ENCODE measurements at regions not wholly inside any gene's neighbourhood (a gene's known extent, or its start where the extent isn't known, plus 50 kb on each side); places are given as distances from the start of the nearest gene placed in this dataset.

- no peak overlapping the region for H3K4me3 Mint-ChIP-seq (ENCODE audit: unreplicated experiment)
- H3K27ac Mint-ChIP-seq (ENCODE audit: unreplicated experiment): no peak overlapping the region
- H3K36me3 Mint-ChIP-seq (ENCODE audit: low read depth, unreplicated experiment): no peaks in the 10 kb centered on the region
- H3K27me3 Mint-ChIP-seq (ENCODE audit: unreplicated experiment): no peaks in the 10 kb centered on the region
- TF ChIP-seq, protein P1, sequence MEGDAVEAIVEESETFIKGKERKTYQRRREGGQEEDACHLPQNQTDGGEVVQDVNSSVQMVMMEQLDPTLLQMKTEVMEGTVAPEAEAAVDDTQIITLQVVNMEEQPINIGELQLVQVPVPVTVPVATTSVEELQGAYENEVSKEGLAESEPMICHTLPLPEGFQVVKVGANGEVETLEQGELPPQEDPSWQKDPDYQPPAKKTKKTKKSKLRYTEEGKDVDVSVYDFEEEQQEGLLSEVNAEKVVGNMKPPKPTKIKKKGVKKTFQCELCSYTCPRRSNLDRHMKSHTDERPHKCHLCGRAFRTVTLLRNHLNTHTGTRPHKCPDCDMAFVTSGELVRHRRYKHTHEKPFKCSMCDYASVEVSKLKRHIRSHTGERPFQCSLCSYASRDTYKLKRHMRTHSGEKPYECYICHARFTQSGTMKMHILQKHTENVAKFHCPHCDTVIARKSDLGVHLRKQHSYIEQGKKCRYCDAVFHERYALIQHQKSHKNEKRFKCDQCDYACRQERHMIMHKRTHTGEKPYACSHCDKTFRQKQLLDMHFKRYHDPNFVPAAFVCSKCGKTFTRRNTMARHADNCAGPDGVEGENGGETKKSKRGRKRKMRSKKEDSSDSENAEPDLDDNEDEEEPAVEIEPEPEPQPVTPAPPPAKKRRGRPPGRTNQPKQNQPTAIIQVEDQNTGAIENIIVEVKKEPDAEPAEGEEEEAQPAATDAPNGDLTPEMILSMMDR (IDR thresholded peaks at IDR 0.05; ENCODE audit: unreplicated experiment): no peak
- DNase-seq (ENCODE audit: low spot score): no peak
- H3K4me1 Mint-ChIP-seq (ENCODE audit: unreplicated experiment): peaks cover 5% of the 10 kb centered on the region
- no peaks in the 10 kb centered on the region for H3K9me3 Mint-ChIP-seq (ENCODE audit: unreplicated experiment)
Observed at GRCh38 chr4:18366136-18366535, 344.6 kb upstream of the LCORL start.

DNA sequence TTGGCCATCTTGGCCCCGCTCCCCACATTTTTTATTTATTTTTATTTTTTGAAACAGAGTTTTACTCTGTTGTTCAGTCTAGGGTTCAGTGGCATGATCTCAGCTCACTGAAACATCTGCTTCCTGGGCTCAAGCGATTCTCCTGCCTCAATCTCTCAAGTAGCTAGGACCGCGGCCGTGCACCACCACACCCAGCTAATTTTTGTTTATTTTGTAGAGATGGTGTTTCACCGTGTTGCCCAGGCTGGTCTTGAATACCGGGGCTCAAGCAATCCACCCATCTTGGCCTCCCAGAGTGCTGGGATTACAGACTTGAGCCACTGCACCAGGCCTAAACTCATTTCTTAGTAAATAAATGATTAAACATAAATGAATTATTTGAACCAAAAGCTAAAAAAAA is 322.0 kb upstream of the LCORL start:
- TF ChIP-seq, protein P1 (IDR thresholded peaks at IDR 0.05; ENCODE audit: unreplicated experiment): no peak

DNA sequence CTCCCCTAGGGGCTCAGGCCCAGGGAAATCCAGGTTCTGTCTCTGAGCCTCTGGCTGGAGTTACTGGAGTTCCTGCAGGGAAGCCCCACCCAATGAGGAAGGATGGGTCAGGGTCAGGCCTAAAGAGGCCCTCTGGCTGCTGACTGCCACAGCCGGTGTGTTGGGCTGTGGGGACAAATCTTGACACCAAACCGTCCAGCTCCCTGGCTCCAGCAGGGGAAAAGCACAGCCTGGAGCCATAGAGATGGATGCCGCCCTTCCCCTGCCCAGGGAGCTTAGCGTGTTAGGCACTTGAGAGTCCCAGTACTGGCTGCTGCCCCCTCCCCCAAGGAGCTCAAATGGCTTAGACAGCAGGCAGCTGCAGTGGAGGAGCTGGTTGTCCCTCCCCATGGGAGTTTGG is 321.3 kb upstream of the LCORL start:
- Mint-ChIP-seq H3K9me3 (ENCODE audit: unreplicated experiment) (no peaks in the 10 kb centered on the region), H3K27me3 (ENCODE audit: unreplicated experiment) (peaks cover 3% of the 10 kb centered on the region)
- DNase-seq (ENCODE audit: low spot score): no peak

More for the DNA sequence above, 322.0 kb upstream of the LCORL start:
- Mint-ChIP-seq H3K9me3 (ENCODE audit: unreplicated experiment) (no peaks in the 10 kb centered on the region), H3K27me3 (ENCODE audit: unreplicated experiment) (peaks cover 3% of the 10 kb centered on the region), H3K4me1 (ENCODE audit: unreplicated experiment) (no peaks in the 10 kb centered on the region), H3K4me3 (ENCODE audit: unreplicated experiment) (no peak overlapping the region), H3K36me3 (ENCODE audit: low read depth, unreplicated experiment) (no peaks in the 10 kb centered on the region), H3K27ac (ENCODE audit: unreplicated experiment) (no peak overlapping the region)
- DNase-seq (ENCODE audit: low spot score): no peak

GRCh38 chr4:18321956-18322530 is 300.5 kb upstream of the LCORL start:
- H3K27me3 Mint-ChIP-seq (ENCODE audit: unreplicated experiment): no peaks in the 10 kb centered on the region
- TF ChIP-seq, protein P1 (IDR thresholded peaks at IDR 0.05; ENCODE audit: unreplicated experiment): no peak
- no peaks in the 10 kb centered on the region for H3K4me1 Mint-ChIP-seq (ENCODE audit: unreplicated experiment)
- DNase-seq (ENCODE audit: low spot score): no peak
- no peak overlapping the region for H3K4me3 Mint-ChIP-seq (ENCODE audit: unreplicated experiment)
- H3K9me3 Mint-ChIP-seq (ENCODE audit: unreplicated experiment): no peaks in the 10 kb centered on the region
- no peaks in the 10 kb centered on the region for H3K36me3 Mint-ChIP-seq (ENCODE audit: low read depth, unreplicated experiment)
- H3K27ac Mint-ChIP-seq (ENCODE audit: unreplicated experiment): no peak overlapping the region

More for the DNA sequence above, 321.3 kb upstream of the LCORL start:
- H3K4me1 Mint-ChIP-seq (ENCODE audit: unreplicated experiment): no peaks in the 10 kb centered on the region
- H3K27ac Mint-ChIP-seq (ENCODE audit: unreplicated experiment): no peak overlapping the region
- no peak overlapping the region for H3K4me3 Mint-ChIP-seq (ENCODE audit: unreplicated experiment)
- no peaks in the 10 kb centered on the region for H3K36me3 Mint-ChIP-seq (ENCODE audit: low read depth, unreplicated experiment)
- TF ChIP-seq, protein P1 (IDR thresholded peaks at IDR 0.05; ENCODE audit: unreplicated experiment): no peak

GRCh38 chr4:18319431-18319830 is 297.9 kb upstream of the LCORL start:
- no peak for DNase-seq (ENCODE audit: low spot score)
- H3K27ac Mint-ChIP-seq (ENCODE audit: unreplicated experiment): no peak overlapping the region

More at GRCh38 chr4:18319431-18319830, 297.9 kb upstream of the LCORL start:
- H3K27me3 Mint-ChIP-seq (ENCODE audit: unreplicated experiment): no peaks in the 10 kb centered on the region
- no peak overlapping the region for H3K4me3 Mint-ChIP-seq (ENCODE audit: unreplicated experiment)
- H3K9me3 Mint-ChIP-seq (ENCODE audit: unreplicated experiment): no peaks in the 10 kb centered on the region
- no peaks in the 10 kb centered on the region for H3K36me3 Mint-ChIP-seq (ENCODE audit: low read depth, unreplicated experiment)
- TF ChIP-seq, protein P1 (IDR thresholded peaks at IDR 0.05; ENCODE audit: unreplicated experiment): no peak
- no peaks in the 10 kb centered on the region for H3K4me1 Mint-ChIP-seq (ENCODE audit: unreplicated experiment)

Measured in endothelial cell (in vitro differentiated cells).